ENCODE measurements at regions not wholly inside any gene's neighbourhood (a gene's known extent, or its start where the extent isn't known, plus 50 kb on each side); places are given as distances from the start of the nearest gene placed in this dataset.

- DNase-seq (no peak), ATAC-seq (no peak)
- TF ChIP-seq, protein P1, sequence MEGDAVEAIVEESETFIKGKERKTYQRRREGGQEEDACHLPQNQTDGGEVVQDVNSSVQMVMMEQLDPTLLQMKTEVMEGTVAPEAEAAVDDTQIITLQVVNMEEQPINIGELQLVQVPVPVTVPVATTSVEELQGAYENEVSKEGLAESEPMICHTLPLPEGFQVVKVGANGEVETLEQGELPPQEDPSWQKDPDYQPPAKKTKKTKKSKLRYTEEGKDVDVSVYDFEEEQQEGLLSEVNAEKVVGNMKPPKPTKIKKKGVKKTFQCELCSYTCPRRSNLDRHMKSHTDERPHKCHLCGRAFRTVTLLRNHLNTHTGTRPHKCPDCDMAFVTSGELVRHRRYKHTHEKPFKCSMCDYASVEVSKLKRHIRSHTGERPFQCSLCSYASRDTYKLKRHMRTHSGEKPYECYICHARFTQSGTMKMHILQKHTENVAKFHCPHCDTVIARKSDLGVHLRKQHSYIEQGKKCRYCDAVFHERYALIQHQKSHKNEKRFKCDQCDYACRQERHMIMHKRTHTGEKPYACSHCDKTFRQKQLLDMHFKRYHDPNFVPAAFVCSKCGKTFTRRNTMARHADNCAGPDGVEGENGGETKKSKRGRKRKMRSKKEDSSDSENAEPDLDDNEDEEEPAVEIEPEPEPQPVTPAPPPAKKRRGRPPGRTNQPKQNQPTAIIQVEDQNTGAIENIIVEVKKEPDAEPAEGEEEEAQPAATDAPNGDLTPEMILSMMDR (IDR thresholded peaks at IDR 0.05), result no peak
- Mint-ChIP-seq H3K27me3 (no peaks in the 10 kb centered on the region), H3K4me1 (ENCODE audit: low read depth) (no peaks in the 10 kb centered on the region), H3K4me3 (no peak overlapping the region), H3K36me3 (ENCODE audit: low read depth) (no peaks in the 10 kb centered on the region), H3K9me3 (peaks cover 2% of the 10 kb centered on the region), H3K27ac (no peak overlapping the region)
- ChIA-PET CTCF (no interaction called here), POLR2A (no interaction called here)
- intact Hi-C loops (cut with micrococcal nuclease), result no loop called here
Observed at GRCh38 chr13:67977066-67977465, 746.9 kb upstream of the PCDH9 start.

DNA sequence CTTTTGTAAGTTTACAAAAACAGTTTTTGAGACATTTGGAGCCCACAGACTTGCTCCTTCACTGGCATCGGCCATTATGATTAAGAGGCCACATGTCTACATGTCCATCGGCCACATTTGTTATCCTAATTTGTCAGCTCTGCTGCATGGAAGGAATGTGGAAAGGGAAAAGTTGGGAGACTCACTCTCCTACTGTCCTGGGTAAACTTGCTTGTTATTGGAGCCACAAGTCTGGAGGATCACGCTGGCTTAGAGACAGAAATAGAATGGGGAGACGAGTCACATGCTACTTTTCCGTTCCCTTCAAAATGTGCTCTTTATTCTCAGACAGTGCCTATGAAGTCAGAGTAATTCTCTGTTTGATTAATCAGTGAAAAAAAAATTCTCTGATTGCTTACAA, 741.2 kb upstream of the PCDH9 start:
- ChIA-PET CTCF (no interaction called here), POLR2A (no interaction called here)
- intact Hi-C loops (cut with micrococcal nuclease), result no loop called here
- peaks cover 4% of the 10 kb centered on the region for H3K9me3 Mint-ChIP-seq
- ATAC-seq, result no peak
- H3K27ac Mint-ChIP-seq, result no peak overlapping the region
- no peaks in the 10 kb centered on the region for H3K36me3 Mint-ChIP-seq (ENCODE audit: low read depth)
- no peak overlapping the region for H3K4me3 Mint-ChIP-seq
- no peak for DNase-seq
- no peaks in the 10 kb centered on the region for H3K27me3 Mint-ChIP-seq
- TF ChIP-seq, protein P1 (IDR thresholded peaks at IDR 0.05), result no peak
- no peaks in the 10 kb centered on the region for H3K4me1 Mint-ChIP-seq (ENCODE audit: low read depth)

GRCh38 chr13:67967031-67967430, 736.9 kb upstream of the PCDH9 start:
- TF ChIP-seq, protein P1 (IDR thresholded peaks at IDR 0.05), result no peak
- intact Hi-C loops (cut with micrococcal nuclease), result no loop called here
- ChIA-PET CTCF (no interaction called here), POLR2A (no interaction called here)
- DNase-seq, result no peak
- Mint-ChIP-seq H3K9me3 (peaks cover 6% of the 10 kb centered on the region), H3K27ac (no peak overlapping the region), H3K4me3 (no peak overlapping the region), H3K36me3 (ENCODE audit: low read depth) (no peaks in the 10 kb centered on the region), H3K27me3 (no peaks in the 10 kb centered on the region), H3K4me1 (ENCODE audit: low read depth) (no peaks in the 10 kb centered on the region)
- ATAC-seq, result no peak

GRCh38 chr13:67966065-67966464, 735.9 kb upstream of the PCDH9 start:
- H3K36me3 Mint-ChIP-seq (ENCODE audit: low read depth), result no peaks in the 10 kb centered on the region
- H3K27ac Mint-ChIP-seq, result no peak overlapping the region
- ChIA-PET CTCF (no interaction called here), POLR2A (no interaction called here)
- ATAC-seq (no peak), DNase-seq (no peak)
- no peaks in the 10 kb centered on the region for H3K4me1 Mint-ChIP-seq (ENCODE audit: low read depth)
- TF ChIP-seq, protein P1 (IDR thresholded peaks at IDR 0.05), result no peak
- H3K9me3 Mint-ChIP-seq, result peaks cover 8% of the 10 kb centered on the region
- no peaks in the 10 kb centered on the region for H3K27me3 Mint-ChIP-seq
- H3K4me3 Mint-ChIP-seq, result no peak overlapping the region
- intact Hi-C loops (cut with micrococcal nuclease), result no loop called here

GRCh38 chr13:67964986-67965385, 734.9 kb upstream of the PCDH9 start:
- H3K27me3 Mint-ChIP-seq, result no peaks in the 10 kb centered on the region
- ChIA-PET POLR2A (no interaction called here), CTCF (no interaction called here)
- no peak overlapping the region for H3K27ac Mint-ChIP-seq
- peaks cover 8% of the 10 kb centered on the region for H3K9me3 Mint-ChIP-seq
- no peak for ATAC-seq
- H3K36me3 Mint-ChIP-seq (ENCODE audit: low read depth), result no peaks in the 10 kb centered on the region
- DNase-seq, result no peak
- H3K4me3 Mint-ChIP-seq, result no peak overlapping the region
- no peaks in the 10 kb centered on the region for H3K4me1 Mint-ChIP-seq (ENCODE audit: low read depth)
- TF ChIP-seq, protein P1 (IDR thresholded peaks at IDR 0.05), result no peak
- intact Hi-C loops (cut with micrococcal nuclease), result no loop called here

All from activated CD8-positive, alpha-beta T cell treated with anti-CD3 and anti-CD28 coated beads for 36 hours (primary cell).